HG02678 (cell line): ENCODE measurements at regions not wholly inside any gene's neighbourhood (a gene's known extent, or its start where the extent isn't known, plus 50 kb on each side); places are given as distances from the start of the nearest gene placed in this dataset.

Source experiments
- ATAC-seq: cut with Tn5 transposase; IDR thresholded peaks from one replicate; pipeline ENCODE4 v1.9.1; 2021; ENCODE audit warnings: mild to moderate bottlenecking, moderate library complexity; ENCODE audit not compliant: unreplicated experiment

- ATAC-seq, result no peak
Observed at GRCh38 chr4:82038936-82039335, 334.9 kb downstream of the HNRNPD start.

- no peak for ATAC-seq
Observed at GRCh38 chr4:82036181-82036580, 337.6 kb downstream of the HNRNPD start.

GRCh38 chr4:82034878-82035277 is 338.9 kb downstream of the HNRNPD start:
- ATAC-seq, result no peak

GRCh38 chr4:82033862-82034261 is 339.9 kb downstream of the HNRNPD start:
- ATAC-seq, result no peak

- ATAC-seq, result no peak
Observed at GRCh38 chr4:82031376-82031927, 342.3 kb downstream of the HNRNPD start.

- ATAC-seq, result no peak
Observed at GRCh38 chr4:82017680-82018079, 356.1 kb downstream of the HNRNPD start.

GRCh38 chr4:82005158-82005557 is 368.6 kb downstream of the HNRNPD start:
- no peak for ATAC-seq

GRCh38 chr4:81997313-81997712 is 376.5 kb downstream of the HNRNPD start:
- ATAC-seq, result no peak

GRCh38 chr4:81990898-81991297 is 382.9 kb downstream of the HNRNPD start:
- ATAC-seq, result no peak

GRCh38 chr4:81990211-81990610 is 383.6 kb downstream of the HNRNPD start:
- ATAC-seq, result no peak

GRCh38 chr4:81989202-81989601 is 384.6 kb downstream of the HNRNPD start:
- no peak for ATAC-seq

- ATAC-seq, result no peak
Observed at GRCh38 chr4:81988178-81988577, 385.6 kb downstream of the HNRNPD start.

GRCh38 chr4:81984746-81985145 is 389.0 kb downstream of the HNRNPD start:
- no peak for ATAC-seq

- ATAC-seq, result no peak
Observed at GRCh38 chr4:81982846-81983540, 390.8 kb downstream of the HNRNPD start.

- no peak for ATAC-seq
Observed at GRCh38 chr4:81981218-81981617, 392.6 kb downstream of the HNRNPD start.

- ATAC-seq, result no peak
Observed at GRCh38 chr4:81974523-81974922, 399.3 kb downstream of the HNRNPD start.

GRCh38 chr4:81971637-81972381 is 402.0 kb downstream of the HNRNPD start:
- ATAC-seq, result no peak

- ATAC-seq, result no peak
Observed at GRCh38 chr4:81971061-81971460, 402.7 kb downstream of the HNRNPD start.

GRCh38 chr4:81970454-81970853 is 403.3 kb downstream of the HNRNPD start:
- no peak for ATAC-seq

- ATAC-seq, result no peak
Observed at GRCh38 chr4:81966676-81967075, 407.1 kb downstream of the HNRNPD start.

- no peak for ATAC-seq
Observed at GRCh38 chr4:81965911-81966310, 407.9 kb downstream of the HNRNPD start.

GRCh38 chr4:81965454-81965853 is 408.3 kb downstream of the HNRNPD start:
- ATAC-seq, result no peak
